ENCODE measurements at regions not wholly inside any gene's neighbourhood (a gene's known extent, or its start where the extent isn't known, plus 50 kb on each side); places are given as distances from the start of the nearest gene placed in this dataset.

- FAIRE-seq, result no peak
Measured at GRCh38 chr1:114314576-114314975, 160.9 kb upstream of the SYT6 start.

DNA sequence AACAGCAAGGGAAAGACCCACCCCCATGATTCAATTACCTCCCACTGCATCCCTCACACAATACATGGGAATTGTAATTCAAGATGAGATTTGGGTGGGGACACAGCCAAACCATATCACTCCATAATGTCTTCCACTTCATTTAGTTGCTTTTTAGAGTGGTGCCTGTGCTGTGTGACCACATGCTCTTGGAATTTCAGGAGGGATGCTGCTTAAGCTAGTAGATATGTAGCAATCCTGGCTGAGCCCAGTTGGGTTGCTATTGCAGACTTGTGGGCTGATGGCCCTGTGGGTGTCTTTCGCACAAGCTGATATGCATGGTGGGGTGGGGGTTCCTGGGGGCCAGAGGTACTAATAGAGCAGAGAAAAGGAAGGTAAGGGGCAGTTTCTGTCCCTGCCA lies 160.4 kb upstream of the SYT6 start:
- no peak for FAIRE-seq
- no peak for DNase-seq (ENCODE audit: low spot score)

More at GRCh38 chr1:114314576-114314975, 160.9 kb upstream of the SYT6 start:
- no peak for DNase-seq (ENCODE audit: low spot score)

- FAIRE-seq, result no peak
- DNase-seq (ENCODE audit: low spot score), result no peak
Measured at GRCh38 chr1:114310695-114311271, 157.1 kb upstream of the SYT6 start.

- DNase-seq (ENCODE audit: low spot score) (no peak), FAIRE-seq (no peak)
Measured at GRCh38 chr1:114302821-114303220, 149.2 kb upstream of the SYT6 start.

GRCh38 chr1:114299331-114299975 lies 145.8 kb upstream of the SYT6 start:
- DNase-seq (ENCODE audit: low spot score), result no peak
- no peak for FAIRE-seq

- FAIRE-seq (no peak), DNase-seq (ENCODE audit: low spot score) (no peak)
Measured at GRCh38 chr1:114298008-114298407, 144.3 kb upstream of the SYT6 start.

GRCh38 chr1:114296413-114296812 lies 142.7 kb upstream of the SYT6 start:
- FAIRE-seq (no peak), DNase-seq (ENCODE audit: low spot score) (no peak)

GRCh38 chr1:114295321-114295720 lies 141.7 kb upstream of the SYT6 start:
- DNase-seq (ENCODE audit: low spot score) (no peak), FAIRE-seq (no peak)

DNA sequence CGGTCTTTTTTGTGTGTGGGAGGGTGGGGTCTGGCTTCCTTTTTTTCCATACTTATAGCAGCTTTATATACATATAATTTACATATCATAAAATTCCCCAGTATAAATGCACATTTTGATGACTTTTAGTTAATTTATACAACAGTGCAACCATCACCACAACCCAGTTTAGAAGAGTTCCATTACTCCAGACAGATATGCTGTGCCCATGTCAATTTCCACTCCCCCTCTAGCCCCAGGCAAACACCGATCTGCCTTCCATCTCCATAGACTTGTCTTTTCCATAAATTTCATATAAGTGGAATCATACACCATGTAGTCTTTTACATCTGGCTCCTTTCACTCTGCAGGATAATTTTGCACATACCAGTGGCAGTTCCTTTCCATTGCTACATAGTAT lies 139.2 kb upstream of the SYT6 start:
- FAIRE-seq (no peak), DNase-seq (ENCODE audit: low spot score) (no peak)

DNA sequence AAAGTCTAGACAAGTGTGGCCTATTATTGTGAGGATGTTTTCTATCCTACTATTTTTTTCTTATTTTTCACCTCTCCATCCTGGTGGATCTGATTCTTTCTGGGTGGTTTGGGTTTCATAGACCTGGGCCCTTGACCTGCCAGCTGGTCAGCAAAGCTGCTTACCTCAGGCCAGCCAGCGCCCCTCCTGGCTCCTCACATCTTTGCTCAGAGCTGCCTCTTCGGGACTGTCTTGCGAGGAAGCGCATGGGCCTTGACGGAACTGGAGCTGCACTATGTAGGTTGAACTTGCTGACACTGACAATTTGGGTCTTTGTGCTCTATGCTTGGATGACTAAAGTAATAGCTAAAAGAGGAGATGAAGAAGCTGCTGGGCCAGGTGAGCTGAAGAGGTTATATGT lies 138.5 kb upstream of the SYT6 start:
- no peak for DNase-seq (ENCODE audit: low spot score)
- no peak for FAIRE-seq

DNA sequence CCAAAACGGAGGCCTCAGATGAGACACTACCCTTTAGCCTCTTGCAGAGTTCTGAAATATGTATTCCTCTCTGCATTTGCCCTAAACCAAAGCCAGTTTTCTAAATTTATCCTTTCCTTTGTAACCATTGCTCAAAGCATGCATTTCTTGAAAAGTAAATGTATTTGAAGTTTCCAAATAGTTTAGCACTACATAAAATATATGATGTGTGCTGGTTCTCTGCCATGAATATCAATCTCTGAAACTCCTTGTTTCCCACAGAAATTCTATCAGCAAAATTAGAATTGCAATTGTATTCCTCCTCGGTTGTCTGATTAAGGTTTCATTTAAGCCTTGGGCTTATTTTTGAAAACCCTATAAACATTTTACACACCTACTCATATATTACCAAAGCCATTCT lies 137.1 kb upstream of the SYT6 start:
- FAIRE-seq (no peak), DNase-seq (ENCODE audit: low spot score) (no peak)

DNA sequence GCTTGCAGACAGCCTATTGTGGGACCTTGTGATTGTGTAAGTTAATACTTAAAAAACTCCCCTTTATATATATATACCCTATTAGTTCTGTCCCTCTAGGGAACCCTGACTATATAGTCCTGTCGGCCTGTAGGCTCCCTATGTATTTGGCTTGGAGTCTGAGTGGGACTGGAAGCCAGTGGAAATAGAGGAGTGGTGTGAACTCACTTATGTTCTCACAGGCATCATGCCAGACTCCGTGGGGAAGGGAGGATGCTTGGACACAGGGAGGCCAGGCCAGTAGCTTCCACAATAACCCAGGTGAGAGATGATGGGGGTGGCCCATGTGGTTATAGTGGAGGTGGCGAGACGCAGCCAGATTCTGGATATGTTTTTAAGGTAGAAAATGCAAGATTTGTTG lies 136.7 kb upstream of the SYT6 start:
- no peak for DNase-seq (ENCODE audit: low spot score)
- no peak for FAIRE-seq

- FAIRE-seq (no peak), DNase-seq (ENCODE audit: low spot score) (no peak)
Measured at GRCh38 chr1:114289824-114290223, 136.2 kb upstream of the SYT6 start.

- no peak for FAIRE-seq
- no peak for DNase-seq (ENCODE audit: low spot score)
Measured at GRCh38 chr1:114289306-114289705, 135.6 kb upstream of the SYT6 start.

DNA sequence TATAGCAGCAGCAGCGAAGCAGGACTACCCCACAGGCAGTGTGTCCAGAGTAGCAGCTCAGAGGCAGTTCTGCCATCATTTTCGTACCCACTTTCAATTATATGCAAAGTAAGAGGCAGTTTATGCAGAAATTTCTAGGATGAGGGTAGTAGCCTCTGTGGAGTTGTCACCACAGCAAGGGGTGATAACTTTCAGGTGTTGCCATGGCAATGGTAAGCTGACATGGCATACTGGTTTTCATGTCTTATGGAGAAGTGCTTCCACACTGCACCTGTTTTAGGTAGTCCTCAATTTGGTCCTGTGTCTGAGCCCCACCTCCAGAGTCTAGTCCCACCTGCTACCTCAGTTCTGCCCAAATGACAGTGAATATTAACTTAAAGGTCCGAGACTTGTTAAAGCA lies 133.3 kb upstream of the SYT6 start:
- DNase-seq (ENCODE audit: low spot score) (no peak), FAIRE-seq (no peak)

DNA sequence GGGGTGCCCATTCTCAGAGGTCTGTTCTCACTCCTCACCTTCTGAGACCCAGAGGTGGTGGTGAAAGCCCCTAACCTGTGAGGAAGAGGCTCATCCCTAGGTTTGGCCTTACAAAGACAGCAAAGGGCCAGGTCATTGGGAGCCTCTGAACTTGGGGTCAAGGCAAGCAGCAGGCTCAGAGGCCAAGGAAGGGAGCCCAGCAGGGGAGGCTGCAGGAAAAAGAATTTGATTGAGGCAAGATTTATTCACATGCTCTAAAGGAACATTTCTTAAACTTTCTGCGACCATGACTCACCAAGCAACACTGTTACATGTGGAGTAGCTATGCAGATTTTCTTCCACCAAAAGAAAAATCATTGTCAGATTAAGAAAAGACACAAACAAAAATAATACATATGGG lies 132.5 kb upstream of the SYT6 start:
- FAIRE-seq (no peak), DNase-seq (ENCODE audit: low spot score) (no peak)

DNA sequence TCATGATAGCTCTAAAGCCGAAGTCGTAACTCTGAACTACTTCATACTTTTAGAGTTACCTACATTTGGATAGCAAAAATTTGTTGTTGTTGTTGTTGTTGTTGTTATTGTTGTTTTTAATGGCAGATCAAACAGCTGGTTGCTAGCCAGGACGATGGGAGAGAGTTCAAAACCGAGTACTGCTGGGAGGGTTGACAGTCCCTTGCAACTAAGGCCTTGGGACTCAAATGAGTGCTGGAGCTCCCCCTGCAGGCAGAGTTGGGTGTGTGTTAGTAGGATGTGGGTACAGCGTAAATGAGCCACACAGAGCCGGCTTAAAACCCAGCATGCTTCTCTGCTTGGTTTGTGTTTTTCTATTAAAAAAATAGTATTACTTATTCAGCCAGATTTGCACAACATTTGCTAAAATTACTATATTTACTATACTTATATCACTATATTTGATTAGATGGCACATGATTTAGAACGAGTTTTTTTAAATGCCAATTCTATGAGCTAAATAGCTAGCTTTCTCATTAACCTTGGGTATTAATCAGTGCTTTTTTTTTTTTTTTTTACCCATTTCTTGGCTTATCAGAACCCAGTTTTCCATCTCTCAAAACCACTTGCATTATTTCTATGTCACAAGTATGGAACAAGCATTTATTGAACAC lies 129.2 kb upstream of the SYT6 start:
- FAIRE-seq, result no peak

DNA sequence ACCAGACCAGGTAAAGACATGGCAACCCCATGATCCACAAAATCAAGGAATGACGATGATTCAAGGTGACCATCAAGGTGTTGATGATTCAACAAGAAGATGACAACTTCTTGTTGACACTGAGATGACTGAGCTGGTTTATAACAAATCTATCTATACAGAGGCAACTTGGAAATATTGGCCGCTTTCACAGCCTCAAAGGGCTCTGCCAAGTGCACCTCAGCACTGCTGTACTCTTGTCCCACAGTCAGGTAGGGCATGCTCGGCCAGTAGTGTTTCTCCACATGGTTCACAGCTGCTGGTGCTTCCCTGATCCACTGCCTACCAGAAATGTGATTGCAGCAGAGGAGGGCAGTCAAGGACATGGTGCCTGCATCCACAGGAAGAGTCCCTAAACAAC lies 125.2 kb upstream of the SYT6 start:
- peak; percentile 46 for FAIRE-seq
- DNase-seq (ENCODE audit: low spot score), result no peak

More for the DNA sequence above, 129.2 kb upstream of the SYT6 start:
- DNase-seq (ENCODE audit: low spot score), result peak; percentile 91

DNA sequence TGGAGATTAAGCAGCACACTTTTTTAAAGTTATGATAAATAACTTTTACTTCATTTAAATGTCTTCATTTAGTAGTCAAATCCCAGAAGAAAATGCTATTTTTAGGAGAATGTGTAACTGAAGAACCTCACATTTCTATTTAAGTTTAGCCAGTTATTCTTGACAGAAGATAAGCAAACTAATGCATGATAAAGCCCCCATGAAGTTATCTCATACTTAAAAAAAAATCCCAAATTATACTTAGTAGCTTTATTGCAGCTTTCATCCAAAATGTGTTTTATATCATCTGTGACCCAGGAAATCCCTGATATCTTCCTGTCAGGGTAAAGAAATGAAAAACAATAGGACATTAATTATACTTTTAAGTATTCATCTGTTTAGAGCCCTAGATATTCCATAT lies 124.8 kb upstream of the SYT6 start:
- FAIRE-seq, result no peak

GRCh38 chr1:114274621-114275317 lies 121.1 kb upstream of the SYT6 start:
- FAIRE-seq (no peak), DNase-seq (ENCODE audit: low spot score) (no peak)

More for the DNA sequence above, 124.8 kb upstream of the SYT6 start:
- no peak for DNase-seq (ENCODE audit: low spot score)

DNA sequence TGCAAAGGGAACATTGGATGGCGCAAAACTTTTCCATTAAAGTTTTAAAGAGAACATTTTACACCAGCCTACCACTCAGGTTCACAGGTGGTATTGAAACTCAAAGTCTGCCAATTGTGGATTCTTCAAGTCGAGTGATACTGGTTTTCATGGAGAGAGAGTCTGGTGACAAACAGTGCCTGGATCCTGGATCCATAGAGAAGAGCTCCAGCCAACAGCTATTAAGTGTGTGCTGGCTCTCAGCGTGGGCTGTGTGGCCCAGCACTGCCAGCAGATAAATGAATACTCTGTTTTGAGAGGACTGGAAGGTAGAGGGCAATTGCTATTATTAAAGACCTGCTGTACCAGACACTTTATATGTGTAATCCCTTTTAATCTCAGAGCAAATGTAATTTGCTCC lies 118.9 kb upstream of the SYT6 start:
- FAIRE-seq, result no peak

DNA sequence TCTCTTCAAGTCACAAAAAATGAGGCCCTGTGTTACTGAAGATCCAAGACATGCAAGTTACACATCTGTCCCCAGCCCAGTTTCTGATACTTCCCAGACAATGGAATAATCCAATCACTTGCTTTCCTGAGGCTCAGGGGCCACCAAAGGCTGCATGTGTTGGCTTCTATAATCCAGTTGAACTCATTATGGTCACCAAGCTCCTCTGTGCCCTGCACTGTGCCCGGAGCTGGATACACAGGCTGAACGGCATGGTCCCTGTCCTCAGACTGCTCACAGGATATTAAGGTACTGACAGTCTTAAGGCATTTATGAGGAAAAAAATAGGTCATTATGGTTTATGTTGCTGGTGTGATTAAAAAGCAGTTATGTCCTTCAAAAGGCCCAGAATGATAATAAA lies 117.0 kb upstream of the SYT6 start:
- FAIRE-seq, result no peak
- no peak for DNase-seq (ENCODE audit: low spot score)

More for the DNA sequence above, 118.9 kb upstream of the SYT6 start:
- DNase-seq (ENCODE audit: low spot score), result no peak

All from urothelium cell line (cell line).